Effector memory CD4-positive, alpha-beta T cell (primary cell): ENCODE measurements at regions not wholly inside any gene's neighbourhood (a gene's known extent, or its start where the extent isn't known, plus 50 kb on each side); places are given as distances from the start of the nearest gene placed in this dataset.
"Not testable (repeated sequence)": the region's sequence is repeated elsewhere in the genome, so short reads cannot be mapped to it uniquely, and the experiment has no call there.

ENCODE experiments used
- DNase-seq, 3 donors: peaks; one replicate each; pipeline ENCODE4 v3.0.0-alpha.2; 2020
- H3K27ac ChIP-seq: 2 replicates; pipeline ENCODE4 v1.7.0; 2013; ENCODE audit warnings: mild to moderate bottlenecking, low read length, moderate library complexity; ENCODE audit not compliant: insufficient read depth, poor library complexity, severe bottlenecking
- H3K27me3 ChIP-seq: replicated peaks from 2 replicates; pipeline ENCODE4 v1.7.0; 2013; ENCODE audit warnings: mild to moderate bottlenecking, low read length; ENCODE audit not compliant: insufficient read depth, control insufficient read depth, poor library complexity, severe bottlenecking
- H3K36me3 ChIP-seq: 2 replicates; pipeline ENCODE4 v1.7.0; 2013; ENCODE audit warnings: mild to moderate bottlenecking, low read length, moderate library complexity; ENCODE audit not compliant: control insufficient read depth, insufficient read depth
- H3K4me1 ChIP-seq: 2 replicates; pipeline ENCODE4 v1.7.0; 2013; ENCODE audit warnings: low read length, mild to moderate bottlenecking; ENCODE audit not compliant: control insufficient read depth, insufficient read depth, poor library complexity, severe bottlenecking
- H3K4me3 ChIP-seq: 2 replicates; pipeline ENCODE4 v1.7.0; 2013; ENCODE audit warnings: low read length, low read depth, mild to moderate bottlenecking; ENCODE audit not compliant: insufficient read depth, poor library complexity, severe bottlenecking
- H3K9me3 ChIP-seq: 2 replicates; pipeline ENCODE4 v1.7.0; 2013; ENCODE audit warnings: mild to moderate bottlenecking, low read length, moderate library complexity; ENCODE audit not compliant: control insufficient read depth

- DNase-seq = no peak
- Histone ChIP-seq H3K4me3 (no peak overlapping the region), H3K9me3 (no peaks in the 10 kb centered on the region), H3K27ac (no peak overlapping the region), H3K27me3 (no peaks in the 10 kb centered on the region), H3K4me1 (no peaks in the 10 kb centered on the region), H3K36me3 (peaks cover 58% of the 10 kb centered on the region)
These were observed 84.6 kb downstream of the RFLNA start for GRCh38 chr12:124379379-124379937.

GRCh38 chr12:124378926-124379325 is 84.0 kb downstream of the RFLNA start:
- Histone ChIP-seq H3K27ac (no peak overlapping the region), H3K4me1 (no peaks in the 10 kb centered on the region), H3K4me3 (no peak overlapping the region), H3K27me3 (no peaks in the 10 kb centered on the region), H3K9me3 (no peaks in the 10 kb centered on the region), H3K36me3 (peaks cover 62% of the 10 kb centered on the region)
- no peak for DNase-seq

- H3K27ac ChIP-seq = no peak overlapping the region
- H3K27me3 ChIP-seq = no peaks in the 10 kb centered on the region
- H3K4me1 ChIP-seq = no peaks in the 10 kb centered on the region
- no peaks in the 10 kb centered on the region for H3K9me3 ChIP-seq
- DNase-seq = no peak
- H3K36me3 ChIP-seq = peaks cover 58% of the 10 kb centered on the region
- no peak overlapping the region for H3K4me3 ChIP-seq
These were observed 83.2 kb downstream of the RFLNA start for GRCh38 chr12:124377981-124378509.

DNA sequence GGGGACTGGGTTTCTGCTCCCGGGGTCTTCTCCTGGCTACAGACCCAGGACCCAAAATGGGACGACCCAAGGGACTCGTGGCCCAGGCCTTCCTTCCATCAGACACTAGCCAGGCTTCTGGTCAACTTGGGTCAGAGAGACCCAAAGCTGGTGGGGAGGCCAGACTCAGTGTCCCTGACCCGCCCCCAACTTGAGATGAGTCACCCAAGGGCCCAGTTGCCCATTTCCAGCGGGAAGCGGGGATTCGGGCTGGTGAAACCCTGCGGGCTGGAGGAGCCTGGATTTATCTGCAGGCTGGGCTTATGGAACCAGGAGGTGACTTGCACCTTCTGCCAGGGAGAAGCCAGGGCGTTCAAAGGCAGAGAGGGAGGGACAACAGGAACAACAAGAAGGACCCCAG is 81.5 kb downstream of the RFLNA start:
- Histone ChIP-seq H3K9me3 (no peaks in the 10 kb centered on the region), H3K27ac (no peak overlapping the region), H3K27me3 (no peaks in the 10 kb centered on the region), H3K36me3 (peaks cover 68% of the 10 kb centered on the region), H3K4me1 (no peaks in the 10 kb centered on the region), H3K4me3 (no peak overlapping the region)
- no peak for DNase-seq

DNA sequence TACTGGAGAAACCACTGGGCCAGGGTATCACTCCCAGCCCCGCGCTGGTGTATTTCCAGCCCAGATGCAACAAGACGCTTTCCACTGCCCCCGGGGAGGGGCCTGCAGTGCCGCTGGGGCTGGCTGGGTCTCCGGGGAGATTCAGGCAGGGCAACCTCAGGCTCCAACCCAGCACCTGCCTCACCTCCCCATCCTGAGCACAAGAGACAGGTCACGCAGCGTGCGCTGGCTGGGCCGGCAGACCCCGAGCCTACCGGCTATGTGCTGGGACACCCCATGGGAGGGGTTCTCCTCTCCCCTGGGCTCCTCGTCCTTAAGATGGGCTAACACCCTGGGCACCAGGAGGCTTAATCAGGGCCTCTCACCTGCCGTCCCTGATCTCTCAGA is 80.9 kb downstream of the RFLNA start:
- peaks cover 70% of the 10 kb centered on the region for H3K36me3 ChIP-seq
- H3K4me3 ChIP-seq = no peak overlapping the region
- H3K9me3 ChIP-seq = no peaks in the 10 kb centered on the region
- H3K4me1 ChIP-seq = no peaks in the 10 kb centered on the region
- H3K27ac ChIP-seq = no peak overlapping the region
- no peaks in the 10 kb centered on the region for H3K27me3 ChIP-seq
- no peak for DNase-seq

DNA sequence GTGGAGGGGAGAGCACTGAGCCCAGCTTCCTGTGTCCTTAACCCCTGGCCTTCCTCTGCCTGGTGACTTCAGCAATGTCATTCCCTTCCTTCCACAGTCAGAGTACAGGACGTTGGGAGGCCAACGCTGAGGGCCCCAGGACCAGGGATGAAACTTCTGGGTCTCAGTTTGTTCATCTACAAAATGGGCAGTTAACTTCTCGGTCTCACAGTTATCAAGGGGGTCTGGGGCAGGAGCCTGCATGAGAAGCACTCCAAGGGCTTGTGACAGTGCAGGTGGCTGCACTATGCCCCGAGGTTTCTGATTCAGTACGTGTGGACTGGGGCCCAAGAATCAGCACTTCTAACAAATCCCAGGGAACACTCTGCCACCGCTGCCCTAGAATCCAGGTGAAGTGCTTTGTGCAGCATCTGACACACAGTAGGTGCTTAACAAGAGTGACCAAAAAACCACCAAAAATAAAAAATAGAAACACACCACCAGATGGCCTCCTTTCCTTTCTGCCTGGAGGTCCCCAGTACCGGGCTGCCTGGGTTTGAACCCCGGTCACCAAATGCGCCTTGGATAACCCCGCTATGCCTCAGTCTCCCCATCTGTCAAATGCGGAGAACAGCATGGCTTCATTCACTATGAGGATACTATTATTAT is 80.4 kb downstream of the RFLNA start:
- H3K4me1 ChIP-seq = no peaks in the 10 kb centered on the region
- peaks cover 70% of the 10 kb centered on the region for H3K36me3 ChIP-seq
- H3K4me3 ChIP-seq = no peak overlapping the region
- no peak overlapping the region for H3K27ac ChIP-seq
- no peaks in the 10 kb centered on the region for H3K9me3 ChIP-seq
- DNase-seq = no peak
- no peaks in the 10 kb centered on the region for H3K27me3 ChIP-seq

DNA sequence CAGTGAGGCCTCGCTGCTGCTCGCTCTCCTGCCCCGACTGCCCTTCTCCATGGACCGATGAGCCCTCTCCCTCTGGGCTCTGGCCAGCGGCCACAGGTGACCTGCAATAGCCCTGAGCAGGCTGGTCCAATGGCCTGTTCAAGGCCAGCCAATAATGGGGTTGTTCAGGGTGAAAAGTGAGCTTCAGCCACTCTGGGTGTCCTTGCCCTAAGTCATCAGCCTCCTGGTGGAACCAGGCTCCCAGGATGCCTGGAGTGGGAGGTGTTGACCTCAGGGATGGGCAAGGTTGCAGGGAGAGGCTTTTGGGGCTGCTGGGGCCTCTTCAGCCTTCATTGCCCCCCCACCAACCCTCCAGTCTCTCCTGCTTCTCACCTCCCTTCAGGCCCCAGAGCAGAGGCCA is 79.7 kb downstream of the RFLNA start:
- Histone ChIP-seq H3K4me1 (no peaks in the 10 kb centered on the region), H3K27ac (no peak overlapping the region), H3K27me3 (no peaks in the 10 kb centered on the region), H3K9me3 (no peaks in the 10 kb centered on the region), H3K4me3 (no peak overlapping the region), H3K36me3 (peaks cover 65% of the 10 kb centered on the region)
- no peak for DNase-seq

- peaks cover 64% of the 10 kb centered on the region for H3K36me3 ChIP-seq
- no peak for DNase-seq
- no peaks in the 10 kb centered on the region for H3K9me3 ChIP-seq
- no peaks in the 10 kb centered on the region for H3K27me3 ChIP-seq
- H3K4me1 ChIP-seq = no peaks in the 10 kb centered on the region
- H3K27ac ChIP-seq = no peak overlapping the region
- H3K4me3 ChIP-seq = no peak overlapping the region
These were observed 79.3 kb downstream of the RFLNA start for GRCh38 chr12:124374147-124374546.

DNA sequence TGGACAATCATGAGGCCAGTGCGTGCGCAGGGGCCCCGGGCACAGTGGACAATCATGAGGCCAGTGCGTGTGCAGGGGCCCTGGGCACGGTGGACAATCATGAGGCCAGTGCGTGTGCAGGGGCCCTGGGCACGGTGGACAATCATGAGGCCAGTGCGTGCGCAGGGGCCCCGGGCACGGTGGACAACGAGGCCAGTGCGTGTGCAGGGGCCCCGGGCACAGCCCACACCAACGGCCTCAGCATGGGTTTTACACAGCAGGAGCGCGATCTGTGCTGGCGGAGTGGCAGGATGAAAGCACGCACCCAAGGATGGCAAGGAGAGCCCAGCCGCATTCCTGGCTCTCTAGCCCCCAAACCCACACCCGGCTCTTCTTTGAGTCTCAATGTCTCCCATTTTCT is 78.8 kb downstream of the RFLNA start:
- H3K36me3 ChIP-seq = peaks cover 65% of the 10 kb centered on the region
- not testable (repeated sequence) for H3K27ac ChIP-seq, H3K4me3 ChIP-seq, H3K9me3 ChIP-seq, H3K27me3 ChIP-seq, DNase-seq, H3K4me1 ChIP-seq

GRCh38 chr12:124372831-124373230 is 77.9 kb downstream of the RFLNA start:
- H3K9me3 ChIP-seq = no peaks in the 10 kb centered on the region
- no peaks in the 10 kb centered on the region for H3K4me1 ChIP-seq
- H3K27ac ChIP-seq = no peak overlapping the region
- H3K36me3 ChIP-seq = peaks cover 68% of the 10 kb centered on the region
- DNase-seq = no peak
- no peak overlapping the region for H3K4me3 ChIP-seq
- H3K27me3 ChIP-seq = no peaks in the 10 kb centered on the region
